ENCODE measurements at regions not wholly inside any gene's neighbourhood (a gene's known extent, or its start where the extent isn't known, plus 50 kb on each side); places are given as distances from the start of the nearest gene placed in this dataset.
"Not testable (repeated sequence)": the region's sequence is repeated elsewhere in the genome, so short reads cannot be mapped to it uniquely, and the experiment has no call there.

- TF ChIP-seq CTCF (IDR thresholded peaks at IDR 0.05): no peak
- Mint-ChIP-seq H3K27me3 (ENCODE audit: low read depth in 2 of 2) (no peaks in the 10 kb centered on the region), H3K4me1 (no peaks in the 10 kb centered on the region), H3K27ac (no peak overlapping the region), H3K36me3 (no peaks in the 10 kb centered on the region), H3K9me3 (peaks cover 6 to 11% of the 10 kb centered on the region in 2 donors), H3K4me3 (no peak overlapping the region)
- H3K36me3 ChIP-seq (ENCODE audit: control insufficient read depth, insufficient read depth, low read length): no peaks in the 10 kb centered on the region
- no peak for ATAC-seq
- DNase-seq: no peak
- no peaks in the 10 kb centered on the region for H3K4me1 ChIP-seq (ENCODE audit: control insufficient read depth, insufficient read depth, low read length)
- intact Hi-C loops (cut with micrococcal nuclease): no loop called here
- H3K27me3 ChIP-seq (ENCODE audit: control insufficient read depth, insufficient read depth, low read length): no peaks in the 10 kb centered on the region
- no peak overlapping the region for H3K27ac ChIP-seq (ENCODE audit: low read length)
- 65% methylated on average over 9 of the region's 10 CpGs for WGBS (ENCODE audit: insufficient coverage)
- no peak overlapping the region for H3K4me3 ChIP-seq (ENCODE audit: low read length)
- no peaks in the 10 kb centered on the region for H3K9me3 ChIP-seq (ENCODE audit: control insufficient read depth, insufficient read depth, low read length)
Observed at GRCh38 chr19:30066781-30067759, 125.0 kb downstream of the URI1 start.

- H3K36me3 Mint-ChIP-seq; intact Hi-C loops (cut with micrococcal nuclease); H3K27me3 Mint-ChIP-seq (ENCODE audit: low read depth in 2 of 2); H3K4me1 Mint-ChIP-seq; ATAC-seq; DNase-seq; H3K27ac Mint-ChIP-seq; H3K27ac ChIP-seq (ENCODE audit: low read length); H3K9me3 ChIP-seq (ENCODE audit: control insufficient read depth, insufficient read depth, low read length); H3K27me3 ChIP-seq (ENCODE audit: control insufficient read depth, insufficient read depth, low read length); H3K4me3 ChIP-seq (ENCODE audit: low read length); H3K4me3 Mint-ChIP-seq; H3K4me1 ChIP-seq (ENCODE audit: control insufficient read depth, insufficient read depth, low read length); H3K36me3 ChIP-seq (ENCODE audit: control insufficient read depth, insufficient read depth, low read length): not testable (repeated sequence)
- 97% methylated on average over 2 of the region's 2 CpGs for WGBS (ENCODE audit: insufficient coverage)
- H3K9me3 Mint-ChIP-seq: peaks cover 6 to 11% of the 10 kb centered on the region in 2 donors
Observed at GRCh38 chr19:30067956-30068506, 126.0 kb downstream of the URI1 start.

GRCh38 chr19:30068528-30069395 is 126.7 kb downstream of the URI1 start:
- Histone ChIP-seq H3K36me3 (ENCODE audit: control insufficient read depth, insufficient read depth, low read length) (no peaks in the 10 kb centered on the region), H3K4me1 (ENCODE audit: control insufficient read depth, insufficient read depth, low read length) (no peaks in the 10 kb centered on the region), H3K4me3 (ENCODE audit: low read length) (no peak overlapping the region), H3K27ac (ENCODE audit: low read length) (no peak overlapping the region), H3K9me3 (ENCODE audit: control insufficient read depth, insufficient read depth, low read length) (no peaks in the 10 kb centered on the region), H3K27me3 (ENCODE audit: control insufficient read depth, insufficient read depth, low read length) (no peaks in the 10 kb centered on the region)
- no peak for TF ChIP-seq CTCF (IDR thresholded peaks at IDR 0.05)
- no peak overlapping the region for H3K27ac Mint-ChIP-seq
- no peaks in the 10 kb centered on the region for H3K27me3 Mint-ChIP-seq (ENCODE audit: low read depth in 2 of 2)
- H3K4me3 Mint-ChIP-seq: no peak overlapping the region
- intact Hi-C loops (cut with micrococcal nuclease): no loop called here
- H3K4me1 Mint-ChIP-seq: no peaks in the 10 kb centered on the region
- no peaks in the 10 kb centered on the region for H3K36me3 Mint-ChIP-seq
- no peak for ATAC-seq
- DNase-seq: no peak
- 89% methylated on average over 2 of the region's 2 CpGs for WGBS (ENCODE audit: insufficient coverage)
- H3K9me3 Mint-ChIP-seq: peaks cover 6 to 11% of the 10 kb centered on the region in 2 donors
